ENCODE measurements at regions not wholly inside any gene's neighbourhood (a gene's known extent, or its start where the extent isn't known, plus 50 kb on each side); places are given as distances from the start of the nearest gene placed in this dataset.

DNA sequence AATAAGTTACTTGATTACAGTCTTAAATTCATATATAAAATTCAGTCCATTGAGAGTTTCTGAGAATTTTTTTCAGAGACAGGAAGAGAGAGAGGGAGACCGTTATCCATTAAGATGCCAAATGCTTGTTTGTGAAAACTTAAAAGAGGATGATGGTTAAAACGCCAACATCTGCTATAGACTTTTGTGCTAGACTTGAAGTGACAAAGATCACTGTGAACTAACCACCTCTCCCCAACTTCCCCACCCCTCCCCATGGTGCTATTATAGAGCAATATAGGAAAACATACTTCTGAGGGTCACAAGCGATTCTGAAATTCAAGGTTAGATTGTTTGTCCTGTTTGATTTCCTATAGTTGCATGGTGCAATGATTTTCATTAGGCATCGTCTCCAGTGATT lies 440.8 kb downstream of the RMST start:
- no peak for TF ChIP-seq EZH2 (IDR thresholded peaks at IDR 0.05; ENCODE audit: borderline replicate concordance, insufficient read depth, low read depth, low read length, poor library complexity, severe bottlenecking)
- TF ChIP-seq, protein P1, sequence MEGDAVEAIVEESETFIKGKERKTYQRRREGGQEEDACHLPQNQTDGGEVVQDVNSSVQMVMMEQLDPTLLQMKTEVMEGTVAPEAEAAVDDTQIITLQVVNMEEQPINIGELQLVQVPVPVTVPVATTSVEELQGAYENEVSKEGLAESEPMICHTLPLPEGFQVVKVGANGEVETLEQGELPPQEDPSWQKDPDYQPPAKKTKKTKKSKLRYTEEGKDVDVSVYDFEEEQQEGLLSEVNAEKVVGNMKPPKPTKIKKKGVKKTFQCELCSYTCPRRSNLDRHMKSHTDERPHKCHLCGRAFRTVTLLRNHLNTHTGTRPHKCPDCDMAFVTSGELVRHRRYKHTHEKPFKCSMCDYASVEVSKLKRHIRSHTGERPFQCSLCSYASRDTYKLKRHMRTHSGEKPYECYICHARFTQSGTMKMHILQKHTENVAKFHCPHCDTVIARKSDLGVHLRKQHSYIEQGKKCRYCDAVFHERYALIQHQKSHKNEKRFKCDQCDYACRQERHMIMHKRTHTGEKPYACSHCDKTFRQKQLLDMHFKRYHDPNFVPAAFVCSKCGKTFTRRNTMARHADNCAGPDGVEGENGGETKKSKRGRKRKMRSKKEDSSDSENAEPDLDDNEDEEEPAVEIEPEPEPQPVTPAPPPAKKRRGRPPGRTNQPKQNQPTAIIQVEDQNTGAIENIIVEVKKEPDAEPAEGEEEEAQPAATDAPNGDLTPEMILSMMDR (IDR thresholded peaks at IDR 0.05) = no peak
- H3K9me3 Mint-ChIP-seq (ENCODE audit: insufficient read depth) = no peaks in the 10 kb centered on the region
- H3K4me3 ChIP-seq (ENCODE audit: control extremely low read depth in 1 of 5, extremely low read depth in 1 of 5, insufficient read depth in 1 of 5, low read depth in 2 of 5, low read length in 4 of 5) = no peak overlapping the region

DNA sequence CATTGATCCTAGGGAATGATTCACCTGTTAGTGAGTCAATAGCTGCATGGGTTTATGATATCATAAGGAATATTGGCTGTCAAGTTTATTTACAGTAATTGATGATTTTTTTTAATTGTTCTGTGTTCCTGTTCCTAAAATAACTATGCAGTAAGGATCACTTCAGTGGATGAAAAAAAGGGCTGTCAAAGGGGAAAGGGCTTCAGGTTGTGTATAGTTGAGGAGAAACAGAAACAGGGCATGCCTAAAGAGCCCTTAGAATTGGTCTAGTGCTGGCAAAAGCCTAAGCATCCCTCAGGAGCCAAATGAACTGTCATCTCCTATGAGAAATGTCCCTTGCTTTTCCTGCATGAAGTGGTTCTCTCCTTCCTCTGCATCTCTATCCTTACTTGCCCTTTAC lies 444.9 kb downstream of the RMST start:
- no peak overlapping the region for H2AFZ ChIP-seq (ENCODE audit: insufficient read depth, low read depth, low read length, poor library complexity, severe bottlenecking)
- CTCF ChIA-PET = no interaction called here

More for the DNA sequence above, 440.8 kb downstream of the RMST start:
- no peak for ATAC-seq (ENCODE audit: low read depth)
- no peaks in the 10 kb centered on the region for H3K4me1 Mint-ChIP-seq
- Histone ChIP-seq H3K4me1 (ENCODE audit: control insufficient read depth in 2 of 2, insufficient read depth in 2 of 2, low read length in 2 of 2) (no peaks in the 10 kb centered on the region), H4K20me1 (ENCODE audit: control insufficient read depth, insufficient read depth, low read length, poor library complexity, severe bottlenecking) (no peaks in the 10 kb centered on the region), H3K27me3 (replicated peaks in 1 of 4; ENCODE audit: control extremely low read depth in 1 of 4, control insufficient read depth in 3 of 4, insufficient read depth in 4 of 4, low read length in 3 of 4) (no peaks in the 10 kb centered on the region), H3K4me2 (replicated peaks; ENCODE audit: low read depth, low read length, poor library complexity, severe bottlenecking) (no peak overlapping the region), H3K79me2 (ENCODE audit: control insufficient read depth, insufficient read depth, low read length) (no peaks in the 10 kb centered on the region), H3K36me3 (replicated peaks in 1 of 2; ENCODE audit: control extremely low read depth in 1 of 2, control insufficient read depth in 1 of 2, extremely low read depth in 1 of 2, insufficient read depth in 2 of 2, low read length in 1 of 2) (no peaks in the 10 kb centered on the region), H3K9me3 (ENCODE audit: control extremely low read depth in 1 of 3, control insufficient read depth in 2 of 3, insufficient read depth in 1 of 3, low read length in 2 of 3) (peaks cover 0 to 5% (median 0%) of the 10 kb centered on the region in 3 donors), H3K9ac (ENCODE audit: low read length) (no peak overlapping the region), H3K27ac (ENCODE audit: low read length in 2 of 2) (no peak overlapping the region), H2AFZ (ENCODE audit: insufficient read depth, low read depth, low read length, poor library complexity, severe bottlenecking) (no peak overlapping the region)
- H3K4me3 Mint-ChIP-seq = no peak overlapping the region
- H3K27me3 Mint-ChIP-seq = no peaks in the 10 kb centered on the region
- no CpG with 5 or more reads among the region's 4 CpGs for WGBS (ENCODE audit: insufficient coverage)
- H3K27ac Mint-ChIP-seq = no peak overlapping the region
- CTCF ChIA-PET = no interaction called here
- intact Hi-C loops (cut with micrococcal nuclease) = no loop called here
- POLR2A ChIA-PET = no interaction called here
- no peak for DNase-seq

More for the DNA sequence above, 444.9 kb downstream of the RMST start:
- no peak for DNase-seq
- no peak overlapping the region for H3K27ac Mint-ChIP-seq
- no peaks in the 10 kb centered on the region for H3K9me3 Mint-ChIP-seq (ENCODE audit: insufficient read depth)
- Histone ChIP-seq H4K20me1 (ENCODE audit: control insufficient read depth, insufficient read depth, low read length, poor library complexity, severe bottlenecking) (no peaks in the 10 kb centered on the region), H3K27ac (ENCODE audit: low read length in 2 of 2) (no peak overlapping the region), H3K9ac (ENCODE audit: low read length) (no peak overlapping the region), H3K27me3 (replicated peaks in 1 of 4; ENCODE audit: control extremely low read depth in 1 of 4, control insufficient read depth in 3 of 4, insufficient read depth in 4 of 4, low read length in 3 of 4) (no peaks in the 10 kb centered on the region), H3K4me1 (ENCODE audit: control insufficient read depth in 2 of 2, insufficient read depth in 2 of 2, low read length in 2 of 2) (no peaks in the 10 kb centered on the region), H3K4me2 (replicated peaks; ENCODE audit: low read depth, low read length, poor library complexity, severe bottlenecking) (no peak overlapping the region), H3K9me3 (ENCODE audit: control extremely low read depth in 1 of 3, control insufficient read depth in 2 of 3, insufficient read depth in 1 of 3, low read length in 2 of 3) (peaks cover 0 to 3% (median 0%) of the 10 kb centered on the region in 3 donors), H3K36me3 (replicated peaks in 1 of 2; ENCODE audit: control extremely low read depth in 1 of 2, control insufficient read depth in 1 of 2, extremely low read depth in 1 of 2, insufficient read depth in 2 of 2, low read length in 1 of 2) (no peaks in the 10 kb centered on the region), H3K4me3 (ENCODE audit: control extremely low read depth in 1 of 5, extremely low read depth in 1 of 5, insufficient read depth in 1 of 5, low read depth in 2 of 5, low read length in 4 of 5) (no peak overlapping the region), H3K79me2 (ENCODE audit: control insufficient read depth, insufficient read depth, low read length) (no peaks in the 10 kb centered on the region)
- H3K4me1 Mint-ChIP-seq = no peaks in the 10 kb centered on the region
- POLR2A ChIA-PET = no interaction called here
- H3K4me3 Mint-ChIP-seq = no peak overlapping the region
- TF ChIP-seq, protein P1 (IDR thresholded peaks at IDR 0.05) = no peak
- TF ChIP-seq EZH2 (IDR thresholded peaks at IDR 0.05; ENCODE audit: borderline replicate concordance, insufficient read depth, low read depth, low read length, poor library complexity, severe bottlenecking) = no peak
- H3K27me3 Mint-ChIP-seq = no peaks in the 10 kb centered on the region
- ATAC-seq (ENCODE audit: low read depth) = no peak
- intact Hi-C loops (cut with micrococcal nuclease) = no loop called here
